ENCODE measurements at regions not wholly inside any gene's neighbourhood (a gene's known extent, or its start where the extent isn't known, plus 50 kb on each side); places are given as distances from the start of the nearest gene placed in this dataset.

DNA sequence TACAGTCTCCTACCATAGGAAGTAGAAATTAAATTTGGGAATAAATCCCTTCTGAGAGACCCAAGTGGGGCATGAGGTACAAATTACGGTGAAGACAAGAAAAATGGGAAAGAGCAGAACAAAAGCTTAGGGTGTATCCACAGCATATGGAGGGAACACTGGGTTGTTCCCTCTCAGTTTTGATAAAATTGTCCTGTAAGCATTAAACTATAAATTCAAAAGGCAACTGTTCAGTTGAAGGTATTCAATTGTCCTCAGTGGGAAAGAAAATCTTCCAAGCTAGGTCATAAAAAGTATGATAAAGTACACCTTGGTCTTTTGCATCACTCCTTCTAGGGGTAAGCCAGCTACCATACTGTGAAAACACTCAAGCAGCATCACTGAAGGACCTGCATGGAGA lies 118.3 kb upstream of the LRFN5 start:
- ChIA-PET POLR2A (no interaction called here), CTCF (interaction anchor here (0.7 kb wide), 1 partner anchor 867 kb away, joined by 4 read pairs; no protein-coding TSS in a partner anchor), RAD21 (ENCODE audit: low non-redundant PET in 1 of 2, low total read pairs in 2 of 2, uncharacterized antibody in 2 of 2, unreplicated experiment in 2 of 2) (no interaction called here)
- Histone ChIP-seq H3K4me1 (ENCODE audit: control insufficient read depth in 1 of 2, insufficient read depth in 2 of 2, low read length in 2 of 2) (no peaks in the 10 kb centered on the region), H3K4me3 (replicated peaks in 1 of 2; ENCODE audit: low read depth in 1 of 2, low read length in 2 of 2) (no peak overlapping the region), H3K4me2 (ENCODE audit: low read length) (no peak overlapping the region), H3K9ac (ENCODE audit: low read length) (no peak overlapping the region), H3K9me3 (ENCODE audit: control insufficient read depth in 1 of 2, insufficient read depth in 1 of 2, low read depth in 1 of 2, low read length in 2 of 2) (no peaks in the 10 kb centered on the region; a peak in 1 of 4 replicates), H3K27ac (ENCODE audit: low read depth, low read length) (no peak overlapping the region), H3K9me2 (ENCODE audit: insufficient read depth) (no peaks in the 10 kb centered on the region), H3K79me2 (ENCODE audit: insufficient read depth, low read length) (no peaks in the 10 kb centered on the region), H4K20me1 (ENCODE audit: insufficient read depth) (no peaks in the 10 kb centered on the region), H3K36me3 (ENCODE audit: control insufficient read depth in 1 of 2, insufficient read depth in 2 of 2, low read length in 2 of 2) (no peaks in the 10 kb centered on the region), H2AFZ (ENCODE audit: low read depth, low read length, poor library complexity, severe bottlenecking) (no peak overlapping the region), H3K27me3 (ENCODE audit: insufficient read depth, low read length) (no peaks in the 10 kb centered on the region)
- DNase-seq (ENCODE audit: low read depth, low spot score): no peak
- intact Hi-C loops (cut with micrococcal nuclease): no loop called here
- no peak for ATAC-seq
- TF ChIP-seq, protein P1, sequence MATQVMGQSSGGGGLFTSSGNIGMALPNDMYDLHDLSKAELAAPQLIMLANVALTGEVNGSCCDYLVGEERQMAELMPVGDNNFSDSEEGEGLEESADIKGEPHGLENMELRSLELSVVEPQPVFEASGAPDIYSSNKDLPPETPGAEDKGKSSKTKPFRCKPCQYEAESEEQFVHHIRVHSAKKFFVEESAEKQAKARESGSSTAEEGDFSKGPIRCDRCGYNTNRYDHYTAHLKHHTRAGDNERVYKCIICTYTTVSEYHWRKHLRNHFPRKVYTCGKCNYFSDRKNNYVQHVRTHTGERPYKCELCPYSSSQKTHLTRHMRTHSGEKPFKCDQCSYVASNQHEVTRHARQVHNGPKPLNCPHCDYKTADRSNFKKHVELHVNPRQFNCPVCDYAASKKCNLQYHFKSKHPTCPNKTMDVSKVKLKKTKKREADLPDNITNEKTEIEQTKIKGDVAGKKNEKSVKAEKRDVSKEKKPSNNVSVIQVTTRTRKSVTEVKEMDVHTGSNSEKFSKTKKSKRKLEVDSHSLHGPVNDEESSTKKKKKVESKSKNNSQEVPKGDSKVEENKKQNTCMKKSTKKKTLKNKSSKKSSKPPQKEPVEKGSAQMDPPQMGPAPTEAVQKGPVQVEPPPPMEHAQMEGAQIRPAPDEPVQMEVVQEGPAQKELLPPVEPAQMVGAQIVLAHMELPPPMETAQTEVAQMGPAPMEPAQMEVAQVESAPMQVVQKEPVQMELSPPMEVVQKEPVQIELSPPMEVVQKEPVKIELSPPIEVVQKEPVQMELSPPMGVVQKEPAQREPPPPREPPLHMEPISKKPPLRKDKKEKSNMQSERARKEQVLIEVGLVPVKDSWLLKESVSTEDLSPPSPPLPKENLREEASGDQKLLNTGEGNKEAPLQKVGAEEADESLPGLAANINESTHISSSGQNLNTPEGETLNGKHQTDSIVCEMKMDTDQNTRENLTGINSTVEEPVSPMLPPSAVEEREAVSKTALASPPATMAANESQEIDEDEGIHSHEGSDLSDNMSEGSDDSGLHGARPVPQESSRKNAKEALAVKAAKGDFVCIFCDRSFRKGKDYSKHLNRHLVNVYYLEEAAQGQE (IDR thresholded peaks at IDR 0.05; ENCODE audit: low read depth): no peak
- TF ChIP-seq SP1 (IDR thresholded peaks at IDR 0.05; ENCODE audit: low read depth): no peak
- TF ChIP-seq POLR2AphosphoS5 (IDR thresholded peaks at IDR 0.05; ENCODE audit: low read depth, low read length): no peak
- TF ChIP-seq EGR1 (IDR thresholded peaks at IDR 0.05; ENCODE audit: low read depth): no peak
- TF ChIP-seq RAD21 (IDR thresholded peaks at IDR 0.05; ENCODE audit: low read depth): no peak
- no peak for TF ChIP-seq SRF (IDR thresholded peaks at IDR 0.05; ENCODE audit: low read depth)
- TF ChIP-seq ELF1 (IDR thresholded peaks at IDR 0.05; ENCODE audit: borderline replicate concordance, low read depth): no peak
- TF ChIP-seq EZH2 (IDR thresholded peaks at IDR 0.05): no peak
- BruUV-seq (replicated peaks): no TSS peak

DNA sequence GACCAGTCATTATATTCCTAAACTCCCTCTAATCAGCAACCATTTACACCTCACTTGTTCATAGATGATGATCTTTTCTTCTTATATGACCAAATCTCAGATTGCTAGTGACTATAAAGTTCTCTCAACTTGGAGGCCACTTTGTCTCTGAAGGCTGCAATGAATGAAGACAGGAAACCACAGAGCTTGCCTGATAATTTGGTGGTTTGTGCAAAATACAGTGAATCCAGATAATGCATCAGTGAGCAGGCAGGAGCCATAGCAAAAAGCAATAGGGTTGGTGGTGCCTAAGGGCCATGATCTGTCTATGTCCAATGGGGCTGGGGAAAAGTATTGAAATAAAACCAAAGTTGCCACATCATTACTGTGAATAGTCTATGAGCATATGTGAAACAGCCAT lies 123.8 kb upstream of the LRFN5 start:
- DNase-seq (ENCODE audit: low read depth, low spot score): no peak
- Histone ChIP-seq H3K4me1 (ENCODE audit: control insufficient read depth in 1 of 2, insufficient read depth in 2 of 2, low read length in 2 of 2) (no peaks in the 10 kb centered on the region), H3K4me2 (ENCODE audit: low read length) (no peak overlapping the region), H3K27me3 (ENCODE audit: insufficient read depth, low read length) (no peaks in the 10 kb centered on the region), H3K27ac (ENCODE audit: low read depth, low read length) (no peak overlapping the region), H3K36me3 (ENCODE audit: control insufficient read depth in 1 of 2, insufficient read depth in 2 of 2, low read length in 2 of 2) (no peaks in the 10 kb centered on the region), H3K79me2 (ENCODE audit: insufficient read depth, low read length) (no peaks in the 10 kb centered on the region), H3K9me2 (ENCODE audit: insufficient read depth) (no peaks in the 10 kb centered on the region), H3K9ac (ENCODE audit: low read length) (no peak overlapping the region), H3K9me3 (ENCODE audit: control insufficient read depth in 1 of 2, insufficient read depth in 1 of 2, low read depth in 1 of 2, low read length in 2 of 2) (no peaks in the 10 kb centered on the region), H2AFZ (ENCODE audit: low read depth, low read length, poor library complexity, severe bottlenecking) (no peak overlapping the region), H3K4me3 (replicated peaks in 1 of 2; ENCODE audit: low read depth in 1 of 2, low read length in 2 of 2) (no peak overlapping the region), H4K20me1 (ENCODE audit: insufficient read depth) (no peaks in the 10 kb centered on the region)
- intact Hi-C loops (cut with micrococcal nuclease): no loop called here
- RAD21 ChIA-PET (ENCODE audit: low non-redundant PET in 1 of 2, low total read pairs in 2 of 2, uncharacterized antibody in 2 of 2, unreplicated experiment in 2 of 2): no interaction called here
- CTCF ChIA-PET: no interaction called here
- ATAC-seq: no peak
- BruUV-seq (replicated peaks): no TSS peak
- POLR2A ChIA-PET: no interaction called here
- TF ChIP-seq, protein P1 (IDR thresholded peaks at IDR 0.05; ENCODE audit: low read depth): no peak
- no peak for TF ChIP-seq TCF7L2 (IDR thresholded peaks at IDR 0.05; ENCODE audit: borderline replicate concordance, extremely low read depth, insufficient read depth, insufficient read length)
- no peak for TF ChIP-seq POLR2AphosphoS5 (IDR thresholded peaks at IDR 0.05; ENCODE audit: low read depth, low read length)
- no peak for TF ChIP-seq JUND (IDR thresholded peaks at IDR 0.05)
- TF ChIP-seq, protein P2, sequence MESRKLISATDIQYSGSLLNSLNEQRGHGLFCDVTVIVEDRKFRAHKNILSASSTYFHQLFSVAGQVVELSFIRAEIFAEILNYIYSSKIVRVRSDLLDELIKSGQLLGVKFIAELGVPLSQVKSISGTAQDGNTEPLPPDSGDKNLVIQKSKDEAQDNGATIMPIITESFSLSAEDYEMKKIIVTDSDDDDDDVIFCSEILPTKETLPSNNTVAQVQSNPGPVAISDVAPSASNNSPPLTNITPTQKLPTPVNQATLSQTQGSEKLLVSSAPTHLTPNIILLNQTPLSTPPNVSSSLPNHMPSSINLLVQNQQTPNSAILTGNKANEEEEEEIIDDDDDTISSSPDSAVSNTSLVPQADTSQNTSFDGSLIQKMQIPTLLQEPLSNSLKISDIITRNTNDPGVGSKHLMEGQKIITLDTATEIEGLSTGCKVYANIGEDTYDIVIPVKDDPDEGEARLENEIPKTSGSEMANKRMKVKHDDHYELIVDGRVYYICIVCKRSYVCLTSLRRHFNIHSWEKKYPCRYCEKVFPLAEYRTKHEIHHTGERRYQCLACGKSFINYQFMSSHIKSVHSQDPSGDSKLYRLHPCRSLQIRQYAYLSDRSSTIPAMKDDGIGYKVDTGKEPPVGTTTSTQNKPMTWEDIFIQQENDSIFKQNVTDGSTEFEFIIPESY (IDR thresholded peaks at IDR 0.05; ENCODE audit: extremely low read depth, insufficient replicate concordance, low read length): no peak
- no peak for TF ChIP-seq CEBPB (IDR thresholded peaks at IDR 0.05; ENCODE audit: low read depth)
